ENCODE measurements at regions not wholly inside any gene's neighbourhood (a gene's known extent, or its start where the extent isn't known, plus 50 kb on each side); places are given as distances from the start of the nearest gene placed in this dataset.
"Not testable (repeated sequence)": the region's sequence is repeated elsewhere in the genome, so short reads cannot be mapped to it uniquely, and the experiment has no call there.

GRCh38 chr11:130566360-130566759 is 117.9 kb downstream of the ADAMTS15 start:
- H3K36me3 ChIP-seq (ENCODE audit: control insufficient read depth, insufficient read depth, low read length); H3K4me1 ChIP-seq (ENCODE audit: control insufficient read depth, insufficient read depth, low read length); H3K27me3 ChIP-seq (ENCODE audit: control insufficient read depth, insufficient read depth, low read length); H3K9me3 ChIP-seq (ENCODE audit: control insufficient read depth, low read depth, low read length); H3K27ac ChIP-seq (ENCODE audit: low read length); DNase-seq; H3K4me3 ChIP-seq (ENCODE audit: low read length): not testable (repeated sequence)
- WGBS (ENCODE audit: insufficient coverage, low lambda C conversion rate), result no CpG with 5 or more reads among the region's 7 CpGs

- no peak for DNase-seq
- Histone ChIP-seq H3K4me1 (ENCODE audit: control insufficient read depth, insufficient read depth, low read length) (no peaks in the 10 kb centered on the region), H3K36me3 (ENCODE audit: control insufficient read depth, insufficient read depth, low read length) (no peaks in the 10 kb centered on the region), H3K4me3 (ENCODE audit: low read length) (no peak overlapping the region), H3K27me3 (ENCODE audit: control insufficient read depth, insufficient read depth, low read length) (no peaks in the 10 kb centered on the region), H3K27ac (ENCODE audit: low read length) (no peak overlapping the region), H3K9me3 (ENCODE audit: control insufficient read depth, low read depth, low read length) (no peaks in the 10 kb centered on the region)
- no CpG with 5 or more reads among the region's 1 CpG for WGBS (ENCODE audit: insufficient coverage, low lambda C conversion rate)
These were observed 123.1 kb downstream of the ADAMTS15 start for GRCh38 chr11:130571519-130571918.

- no peaks in the 10 kb centered on the region for H3K27me3 ChIP-seq (ENCODE audit: control insufficient read depth, insufficient read depth, low read length)
- WGBS (ENCODE audit: insufficient coverage, low lambda C conversion rate), result no CpG with 5 or more reads among the region's 10 CpGs
- H3K9me3 ChIP-seq (ENCODE audit: control insufficient read depth, low read depth, low read length), result no peaks in the 10 kb centered on the region
- no peak overlapping the region for H3K4me3 ChIP-seq (ENCODE audit: low read length)
- H3K4me1 ChIP-seq (ENCODE audit: control insufficient read depth, insufficient read depth, low read length), result no peaks in the 10 kb centered on the region
- DNase-seq, result no peak
- H3K27ac ChIP-seq (ENCODE audit: low read length), result no peak overlapping the region
- H3K36me3 ChIP-seq (ENCODE audit: control insufficient read depth, insufficient read depth, low read length), result no peaks in the 10 kb centered on the region
These were observed 123.6 kb downstream of the ADAMTS15 start for GRCh38 chr11:130571947-130572584.

GRCh38 chr11:130573767-130574166 is 125.3 kb downstream of the ADAMTS15 start:
- Histone ChIP-seq H3K9me3 (ENCODE audit: control insufficient read depth, low read depth, low read length) (no peaks in the 10 kb centered on the region), H3K4me3 (ENCODE audit: low read length) (no peak overlapping the region), H3K4me1 (ENCODE audit: control insufficient read depth, insufficient read depth, low read length) (no peaks in the 10 kb centered on the region), H3K36me3 (ENCODE audit: control insufficient read depth, insufficient read depth, low read length) (no peaks in the 10 kb centered on the region), H3K27ac (ENCODE audit: low read length) (no peak overlapping the region), H3K27me3 (ENCODE audit: control insufficient read depth, insufficient read depth, low read length) (no peaks in the 10 kb centered on the region)
- no CpG with 5 or more reads among the region's 2 CpGs for WGBS (ENCODE audit: insufficient coverage, low lambda C conversion rate)
- no peak for DNase-seq

- H3K9me3 ChIP-seq (ENCODE audit: control insufficient read depth, low read depth, low read length), result no peaks in the 10 kb centered on the region
- no peaks in the 10 kb centered on the region for H3K36me3 ChIP-seq (ENCODE audit: control insufficient read depth, insufficient read depth, low read length)
- DNase-seq, result no peak
- 100% methylated on average over 1 of the region's 2 CpGs for WGBS (ENCODE audit: insufficient coverage, low lambda C conversion rate)
- no peaks in the 10 kb centered on the region for H3K4me1 ChIP-seq (ENCODE audit: control insufficient read depth, insufficient read depth, low read length)
- no peaks in the 10 kb centered on the region for H3K27me3 ChIP-seq (ENCODE audit: control insufficient read depth, insufficient read depth, low read length)
- no peak overlapping the region for H3K27ac ChIP-seq (ENCODE audit: low read length)
- no peak overlapping the region for H3K4me3 ChIP-seq (ENCODE audit: low read length)
These were observed 126.3 kb downstream of the ADAMTS15 start for GRCh38 chr11:130574740-130575139.

GRCh38 chr11:130576146-130576545 is 127.7 kb downstream of the ADAMTS15 start:
- DNase-seq, result no peak
- H3K9me3 ChIP-seq (ENCODE audit: control insufficient read depth, low read depth, low read length), result no peaks in the 10 kb centered on the region
- WGBS (ENCODE audit: insufficient coverage, low lambda C conversion rate), result 100% methylated on average over 2 of the region's 7 CpGs
- H3K4me3 ChIP-seq (ENCODE audit: low read length), result no peak overlapping the region
- no peak overlapping the region for H3K27ac ChIP-seq (ENCODE audit: low read length)
- no peaks in the 10 kb centered on the region for H3K27me3 ChIP-seq (ENCODE audit: control insufficient read depth, insufficient read depth, low read length)
- no peaks in the 10 kb centered on the region for H3K36me3 ChIP-seq (ENCODE audit: control insufficient read depth, insufficient read depth, low read length)
- no peaks in the 10 kb centered on the region for H3K4me1 ChIP-seq (ENCODE audit: control insufficient read depth, insufficient read depth, low read length)

- Histone ChIP-seq H3K4me3 (ENCODE audit: low read length) (no peak overlapping the region), H3K9me3 (ENCODE audit: control insufficient read depth, low read depth, low read length) (no peaks in the 10 kb centered on the region), H3K27ac (ENCODE audit: low read length) (no peak overlapping the region), H3K27me3 (ENCODE audit: control insufficient read depth, insufficient read depth, low read length) (no peaks in the 10 kb centered on the region), H3K4me1 (ENCODE audit: control insufficient read depth, insufficient read depth, low read length) (no peaks in the 10 kb centered on the region), H3K36me3 (ENCODE audit: control insufficient read depth, insufficient read depth, low read length) (no peaks in the 10 kb centered on the region)
- 90% methylated on average over 2 of the region's 8 CpGs for WGBS (ENCODE audit: insufficient coverage, low lambda C conversion rate)
- no peak for DNase-seq
These were observed 130.4 kb downstream of the ADAMTS15 start for GRCh38 chr11:130578738-130579368.

GRCh38 chr11:130580372-130580771 is 131.9 kb downstream of the ADAMTS15 start:
- H3K27ac ChIP-seq (ENCODE audit: low read length), result no peak overlapping the region
- WGBS (ENCODE audit: insufficient coverage, low lambda C conversion rate), result no CpG with 5 or more reads among the region's 4 CpGs
- DNase-seq, result no peak
- H3K36me3 ChIP-seq (ENCODE audit: control insufficient read depth, insufficient read depth, low read length), result no peaks in the 10 kb centered on the region
- H3K9me3 ChIP-seq (ENCODE audit: control insufficient read depth, low read depth, low read length), result no peaks in the 10 kb centered on the region
- H3K4me1 ChIP-seq (ENCODE audit: control insufficient read depth, insufficient read depth, low read length), result no peaks in the 10 kb centered on the region
- no peak overlapping the region for H3K4me3 ChIP-seq (ENCODE audit: low read length)
- H3K27me3 ChIP-seq (ENCODE audit: control insufficient read depth, insufficient read depth, low read length), result no peaks in the 10 kb centered on the region

GRCh38 chr11:130580891-130581492 is 132.5 kb downstream of the ADAMTS15 start:
- no CpG with 5 or more reads among the region's 5 CpGs for WGBS (ENCODE audit: insufficient coverage, low lambda C conversion rate)

GRCh38 chr11:130581646-130582045 is 133.2 kb downstream of the ADAMTS15 start:
- Histone ChIP-seq H3K27ac (ENCODE audit: low read length) (no peak overlapping the region), H3K36me3 (ENCODE audit: control insufficient read depth, insufficient read depth, low read length) (no peaks in the 10 kb centered on the region), H3K27me3 (ENCODE audit: control insufficient read depth, insufficient read depth, low read length) (no peaks in the 10 kb centered on the region), H3K4me3 (ENCODE audit: low read length) (no peak overlapping the region), H3K4me1 (ENCODE audit: control insufficient read depth, insufficient read depth, low read length) (no peaks in the 10 kb centered on the region), H3K9me3 (ENCODE audit: control insufficient read depth, low read depth, low read length) (no peaks in the 10 kb centered on the region)
- DNase-seq, result no peak
- WGBS (ENCODE audit: insufficient coverage, low lambda C conversion rate), result no CpG with 5 or more reads among the region's 2 CpGs

More at GRCh38 chr11:130580891-130581492, 132.5 kb downstream of the ADAMTS15 start:
- Histone ChIP-seq H3K4me1 (ENCODE audit: control insufficient read depth, insufficient read depth, low read length) (no peaks in the 10 kb centered on the region), H3K9me3 (ENCODE audit: control insufficient read depth, low read depth, low read length) (no peaks in the 10 kb centered on the region), H3K36me3 (ENCODE audit: control insufficient read depth, insufficient read depth, low read length) (no peaks in the 10 kb centered on the region), H3K27me3 (ENCODE audit: control insufficient read depth, insufficient read depth, low read length) (no peaks in the 10 kb centered on the region), H3K4me3 (ENCODE audit: low read length) (no peak overlapping the region), H3K27ac (ENCODE audit: low read length) (no peak overlapping the region)
- no peak for DNase-seq
